ENCODE measurements at regions not wholly inside any gene's neighbourhood (a gene's known extent, or its start where the extent isn't known, plus 50 kb on each side); places are given as distances from the start of the nearest gene placed in this dataset.

GRCh38 chr7:46170792-46171191, 249.7 kb upstream of the IGFBP3 start:
- peak; percentile 13 for DNase-seq
- H3K9me1 ChIP-seq (ENCODE audit: insufficient read depth, low read length), result peaks cover 18% of the 10 kb centered on the region
- no peak overlapping the region; the same call in 1 of the 2 replicates for H3K18ac ChIP-seq (ENCODE audit: low read depth, low read length)
- no peaks in the 10 kb centered on the region for H3K36me3 ChIP-seq (ENCODE audit: control insufficient read depth, insufficient read depth, low read length)
- H2AFZ ChIP-seq (replicated peaks; ENCODE audit: low read length, poor library complexity), result no peak overlapping the region
- no peak overlapping the region for H3K23ac ChIP-seq (ENCODE audit: low read depth, low read length)
- BruUV-seq (replicated peaks), result no TSS peak
- H2BK120ac ChIP-seq (ENCODE audit: low read depth, low read length), result peak overlapping the region; percentile 77
- H4K20me1 ChIP-seq (ENCODE audit: insufficient read depth, low read length), result no peaks in the 10 kb centered on the region
- peaks cover 8% of the 10 kb centered on the region for H3K4me1 ChIP-seq (ENCODE audit: control insufficient read depth, insufficient read depth, low read length)
- H2BK20ac ChIP-seq (ENCODE audit: low read depth, low read length), result peak overlapping the region; percentile 82; the same call in 1 of the 2 replicates
- no peak overlapping the region for H3K9ac ChIP-seq (ENCODE audit: low read depth, low read length)
- no peak overlapping the region for H3K56ac ChIP-seq (ENCODE audit: extremely low read depth, insufficient read depth, low read length)
- no peak overlapping the region for H3K4me3 ChIP-seq (ENCODE audit: insufficient read depth, low read depth, low read length)
- peak overlapping the region; percentile 6 to 34; a peak in 2 of 4 replicates for H4K8ac ChIP-seq (ENCODE audit: low read depth in 2 of 2, low read length in 2 of 2)
- H3K14ac ChIP-seq (replicated peaks; ENCODE audit: low read depth, low read length), result peak overlapping the region; percentile 75; the same call in 1 of the 2 replicates
- H3K79me1 ChIP-seq (ENCODE audit: low read depth in 1 of 2, low read length in 2 of 2), result no peaks in the 10 kb centered on the region
- no peak for TF ChIP-seq POLR2A (IDR thresholded peaks at IDR 0.05; ENCODE audit: low read depth, low read length)
- no peak for TF ChIP-seq MXI1 (IDR thresholded peaks at IDR 0.05; ENCODE audit: borderline replicate concordance, low read depth, low read length)
- no peak for TF ChIP-seq NFE2L2 (IDR thresholded peaks at IDR 0.05; ENCODE audit: low read depth, low read length)
- TF ChIP-seq CHD1 (IDR thresholded peaks at IDR 0.05; ENCODE audit: low read depth, low read length), result no peak
- TF ChIP-seq CTCF (conservative IDR thresholded peaks at IDR 0.05; ENCODE audit: low read depth, low read length), result no peak
- TF ChIP-seq RCOR1 (IDR thresholded peaks at IDR 0.05; ENCODE audit: insufficient replicate concordance, low read length), result no peak
- no peak for TF ChIP-seq RAD21 (IDR thresholded peaks at IDR 0.05; ENCODE audit: low read length)
- TF ChIP-seq CEBPB (IDR thresholded peaks at IDR 0.05; ENCODE audit: low read depth, low read length), result no peak
- no peak for TF ChIP-seq ELK1 (IDR thresholded peaks at IDR 0.05; ENCODE audit: borderline replicate concordance, low read depth, low read length)
- TF ChIP-seq FOS (IDR thresholded peaks at IDR 0.05; ENCODE audit: low read depth, low read length), result no peak
- no peak overlapping the region for H2AK9ac ChIP-seq (replicated peaks; ENCODE audit: low read depth, low read length, poor library complexity)
- H4K5ac ChIP-seq (ENCODE audit: low read depth, low read length), result no peak overlapping the region
- no peak overlapping the region for H3K27ac ChIP-seq (ENCODE audit: insufficient read depth, low read length)
- no peak overlapping the region for H2BK5ac ChIP-seq (ENCODE audit: low read depth, low read length, poor library complexity, severe bottlenecking)
- peak overlapping the region; percentile 70 for H3K4ac ChIP-seq (ENCODE audit: low read depth, low read length)
- peak overlapping the region; percentile 73; the same call in 1 of the 3 replicates for H2BK15ac ChIP-seq (ENCODE audit: low read depth, low read length)
- dilution Hi-C loops (cut with HindIII; ENCODE audit: low sequenced_read_pairs, unreplicated experiment), result no loop called here
- WGBS, 2 experiments (ENCODE audit: extremely low coverage in 2 of 2, insufficient read length in 1 of 2), result no CpG with 5 or more reads among the region's 1 CpG
- POLR2A ChIA-PET (ENCODE audit: unreplicated experiment), result no interaction called here
- intact Hi-C loops (cut with micrococcal nuclease), result no loop called here
- H3K9me3 ChIP-seq (ENCODE audit: control insufficient read depth, insufficient read depth, low read length), result no peaks in the 10 kb centered on the region
- CTCF ChIA-PET, result no interaction called here
- H3K4me2 ChIP-seq (ENCODE audit: low read depth, low read length), result no peak overlapping the region
- peak overlapping the region; percentile 63; the same call in 1 of the 2 replicates for H4K91ac ChIP-seq (ENCODE audit: insufficient read depth, low read depth, low read length)
- ATAC-seq (ENCODE audit: low read depth), result peak; percentile 40; the same call in 1 of the 2 replicates
- no peaks in the 10 kb centered on the region for H3K27me3 ChIP-seq (ENCODE audit: control insufficient read depth, insufficient read depth, low read length)
- H2AK5ac ChIP-seq (ENCODE audit: low read depth, low read length), result peak overlapping the region; percentile 72
- in situ Hi-C loops (cut with MboI; ENCODE audit: low sequenced_read_pairs), result no loop called here

Measured in IMR-90 (cell line).